ENCODE measurements at regions not wholly inside any gene's neighbourhood (a gene's known extent, or its start where the extent isn't known, plus 50 kb on each side); places are given as distances from the start of the nearest gene placed in this dataset.

DNA sequence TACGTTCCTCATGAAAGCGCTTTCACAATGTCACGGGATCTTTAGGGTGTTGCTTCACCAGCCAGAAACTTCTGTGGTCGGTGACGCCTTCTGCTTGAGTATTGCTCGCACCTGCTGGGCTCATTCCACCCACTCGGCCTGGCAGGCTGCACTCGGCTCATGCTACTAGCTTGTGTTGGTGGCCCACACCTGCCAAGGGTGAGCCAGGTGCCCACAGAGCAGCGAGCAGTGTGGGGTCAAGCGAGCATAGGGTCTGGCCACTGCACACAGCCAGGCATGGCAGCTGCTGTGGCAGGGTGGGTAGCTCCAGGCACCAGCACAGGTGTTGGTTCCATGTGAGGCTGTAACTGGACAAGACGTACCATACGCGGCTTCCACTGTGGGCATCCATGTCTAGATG, 202.9 kb upstream of the CADM2 start:
- Histone ChIP-seq H3K36me3 (no peaks in the 10 kb centered on the region), H3K4me3 (no peak overlapping the region), H3K27me3 (no peaks in the 10 kb centered on the region), H3K9me3 (no peaks in the 10 kb centered on the region)
- DNase-seq: no peak

DNA sequence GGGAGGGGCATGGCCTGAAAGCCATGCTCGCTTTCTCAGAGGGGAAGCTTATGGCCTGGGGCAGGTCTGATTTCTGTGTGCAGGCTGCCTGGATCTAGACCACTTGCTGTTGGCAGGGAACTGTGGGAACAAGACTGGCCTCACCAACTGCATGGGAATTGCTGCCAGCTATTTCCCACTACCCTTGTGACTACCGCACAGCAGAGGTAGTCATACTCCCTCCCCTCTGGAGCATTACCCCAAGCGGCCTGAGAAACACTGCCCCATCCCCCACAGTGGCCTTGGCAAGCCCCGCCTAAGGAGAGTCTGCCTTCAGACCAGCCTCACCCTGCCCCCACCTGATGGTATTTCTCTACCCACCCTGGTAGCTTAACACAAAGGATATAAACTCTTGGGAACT, 199.4 kb upstream of the CADM2 start:
- no peak for DNase-seq
- Histone ChIP-seq H3K36me3 (no peaks in the 10 kb centered on the region), H3K27me3 (no peaks in the 10 kb centered on the region), H3K9me3 (no peaks in the 10 kb centered on the region), H3K4me3 (no peak overlapping the region)

DNA sequence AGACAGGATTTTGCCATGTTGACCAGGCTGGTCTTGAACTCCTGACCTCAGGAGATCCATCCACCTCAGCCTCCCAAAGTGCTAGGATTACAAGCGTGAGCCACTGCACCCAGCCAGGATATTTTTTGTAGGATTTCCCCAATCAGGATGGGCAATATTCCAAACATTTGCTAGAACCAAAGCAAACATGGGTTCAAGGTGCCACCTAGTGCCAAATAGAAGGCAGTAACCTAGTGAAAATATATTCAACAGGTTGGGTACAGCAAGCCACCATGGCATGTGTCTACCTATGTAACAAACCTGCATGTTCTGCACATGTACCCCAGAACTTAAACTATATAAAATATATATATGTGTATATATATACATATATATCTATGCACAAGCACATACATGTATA, 185.9 kb upstream of the CADM2 start:
- H3K36me3 ChIP-seq: no peaks in the 10 kb centered on the region
- no peaks in the 10 kb centered on the region for H3K9me3 ChIP-seq
- no peaks in the 10 kb centered on the region for H3K27me3 ChIP-seq
- H3K4me3 ChIP-seq: no peak overlapping the region
- DNase-seq: no peak

DNA sequence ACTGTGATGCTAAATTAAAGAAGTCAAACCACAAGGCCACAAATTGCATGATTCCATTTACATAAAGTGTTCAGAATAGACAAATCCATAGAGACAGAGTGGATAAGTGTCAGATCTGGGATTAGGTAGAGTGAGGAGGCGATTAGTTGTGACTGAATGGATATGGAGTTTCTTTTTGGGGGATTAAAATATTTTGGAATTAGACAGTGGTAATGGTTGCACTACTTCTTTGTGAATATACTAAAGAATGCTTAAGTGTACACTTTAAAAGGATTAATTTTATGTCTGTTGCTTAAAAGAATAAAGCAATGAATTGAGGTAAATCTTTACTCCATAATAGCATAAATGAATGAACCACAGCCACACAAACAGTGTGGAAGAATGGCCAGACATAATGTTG, 175.5 kb upstream of the CADM2 start:
- H3K4me3 ChIP-seq: no peak overlapping the region
- DNase-seq: no peak
- no peaks in the 10 kb centered on the region for H3K36me3 ChIP-seq
- H3K9me3 ChIP-seq: no peaks in the 10 kb centered on the region
- H3K27me3 ChIP-seq: no peaks in the 10 kb centered on the region

DNA sequence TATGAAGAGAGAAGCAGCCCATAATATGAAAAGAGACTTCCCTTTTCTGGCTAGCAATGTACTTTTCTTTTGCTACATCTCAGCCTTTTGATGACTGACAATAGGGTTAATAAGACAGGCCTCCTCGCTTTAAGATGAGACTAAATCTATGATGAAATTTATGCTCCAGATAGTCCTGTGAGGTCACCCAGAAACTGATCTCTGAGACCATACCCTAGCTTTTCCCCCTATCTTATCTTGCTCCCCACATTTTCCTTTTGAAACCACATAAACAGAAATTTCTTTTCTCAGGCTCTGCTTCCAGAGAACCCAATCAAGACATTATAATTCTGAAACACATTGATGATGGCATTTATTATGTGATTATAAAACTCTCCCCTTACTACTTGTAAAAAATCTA, 168.8 kb upstream of the CADM2 start:
- Histone ChIP-seq H3K36me3 (no peaks in the 10 kb centered on the region), H3K9me3 (no peaks in the 10 kb centered on the region), H3K4me3 (no peak overlapping the region), H3K27me3 (no peaks in the 10 kb centered on the region)
- no peak for DNase-seq

DNA sequence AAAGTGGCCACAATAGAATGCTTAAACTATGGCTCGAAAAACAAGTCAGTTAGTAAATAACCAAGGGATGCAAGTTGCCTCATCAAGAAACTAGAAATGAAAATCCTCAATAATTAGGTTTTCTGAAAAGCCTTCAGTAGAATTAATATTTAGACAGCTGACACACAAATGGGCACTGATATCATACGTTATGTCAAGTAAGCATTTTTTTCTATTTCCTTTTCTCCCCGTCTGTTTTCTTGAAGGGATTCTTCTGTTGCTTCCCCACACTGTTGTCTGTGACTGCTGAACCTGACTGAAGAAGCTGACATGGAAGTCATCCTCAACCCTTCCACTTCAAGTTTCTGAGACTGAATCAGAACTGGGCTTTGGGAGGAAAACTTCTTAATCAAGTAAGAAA, 151.8 kb upstream of the CADM2 start:
- Histone ChIP-seq H3K4me3 (no peak overlapping the region), H3K27me3 (no peaks in the 10 kb centered on the region), H3K36me3 (no peaks in the 10 kb centered on the region), H3K9me3 (no peaks in the 10 kb centered on the region)
- no peak for DNase-seq

DNA sequence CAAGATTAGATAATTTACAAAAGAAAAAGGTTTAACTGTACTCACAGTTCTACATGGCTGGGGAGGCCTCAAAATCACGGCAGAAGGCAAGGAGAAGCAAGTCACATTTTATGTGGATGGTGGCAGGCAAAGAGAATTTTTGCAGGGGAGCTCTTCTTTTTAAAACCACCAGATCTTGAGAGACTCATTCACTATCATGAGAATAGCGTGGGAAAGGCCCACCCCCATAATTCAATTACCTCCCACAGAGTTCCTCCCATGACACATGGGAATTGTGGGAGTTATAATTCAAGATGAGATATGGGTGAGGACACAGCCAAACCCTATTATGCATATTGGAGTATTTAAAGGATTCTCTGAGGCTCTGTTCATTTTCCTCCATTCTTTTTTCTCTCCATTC, 138.7 kb upstream of the CADM2 start:
- H3K27me3 ChIP-seq: no peaks in the 10 kb centered on the region
- no peaks in the 10 kb centered on the region for H3K9me3 ChIP-seq
- no peak overlapping the region for H3K4me3 ChIP-seq
- H3K36me3 ChIP-seq: no peaks in the 10 kb centered on the region
- no peak for DNase-seq

DNA sequence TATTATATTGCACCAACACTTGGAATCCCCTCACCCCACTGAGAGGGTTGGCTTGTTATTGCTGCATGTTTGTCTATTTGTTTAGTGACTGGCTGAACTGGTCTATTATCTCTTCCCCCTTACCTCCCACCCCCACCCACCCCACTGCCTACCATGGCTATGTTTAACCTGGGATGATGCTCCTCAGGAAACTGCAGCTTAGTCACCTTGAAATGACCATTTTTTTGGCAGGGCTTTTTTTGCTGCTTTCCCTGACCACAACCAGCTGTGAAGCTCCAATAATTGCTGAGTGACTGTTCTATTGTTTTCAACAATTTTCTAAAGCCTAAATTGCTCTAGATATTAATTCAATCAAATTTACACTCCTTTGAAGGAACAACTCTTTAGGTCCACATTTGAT, 137.9 kb upstream of the CADM2 start:
- Histone ChIP-seq H3K4me3 (no peak overlapping the region), H3K27me3 (no peaks in the 10 kb centered on the region), H3K36me3 (no peaks in the 10 kb centered on the region), H3K9me3 (no peaks in the 10 kb centered on the region)
- DNase-seq: no peak

DNA sequence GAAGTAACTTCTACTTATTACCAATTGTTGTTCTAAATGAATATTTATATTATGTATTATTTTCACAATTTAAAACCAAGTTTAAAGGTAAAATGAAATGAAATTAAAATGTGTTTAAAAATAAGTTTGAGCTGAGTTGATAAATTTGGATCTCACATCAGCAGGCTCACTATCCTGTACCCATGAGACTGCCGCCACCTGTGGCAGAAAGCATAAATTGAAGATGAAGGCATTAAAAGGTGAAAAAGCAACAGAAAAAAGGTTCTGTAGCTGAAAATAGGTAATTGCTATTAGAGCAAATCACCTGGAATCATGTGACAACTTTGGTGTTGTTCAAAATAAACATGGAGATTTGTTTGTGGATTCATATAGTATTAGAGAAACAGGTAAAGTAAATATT, 133.0 kb upstream of the CADM2 start:
- DNase-seq: no peak
- Histone ChIP-seq H3K36me3 (no peaks in the 10 kb centered on the region), H3K4me3 (no peak overlapping the region), H3K27me3 (no peaks in the 10 kb centered on the region), H3K9me3 (no peaks in the 10 kb centered on the region)

DNA sequence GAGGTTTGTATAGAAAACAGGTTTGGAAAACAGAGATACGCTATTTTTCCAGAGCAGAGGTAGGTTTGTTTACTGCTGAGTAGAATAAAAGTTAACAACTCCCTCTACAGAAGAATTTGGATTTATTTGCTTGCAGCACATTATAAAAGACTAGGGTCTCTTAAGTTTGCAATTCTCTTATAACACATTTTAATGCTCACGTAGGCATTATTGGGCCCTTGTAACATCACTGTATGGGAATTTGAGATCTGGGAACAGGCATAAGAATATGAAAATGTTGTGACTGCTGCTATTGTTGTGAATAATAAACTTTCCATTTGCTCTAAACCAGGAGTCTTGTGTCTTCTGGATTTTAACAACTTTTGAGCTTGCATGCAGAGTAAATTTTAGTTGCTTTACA, 128.3 kb upstream of the CADM2 start:
- Histone ChIP-seq H3K9me3 (no peaks in the 10 kb centered on the region), H3K27me3 (no peaks in the 10 kb centered on the region), H3K4me3 (no peak overlapping the region), H3K36me3 (no peaks in the 10 kb centered on the region)
- DNase-seq: no peak

DNA sequence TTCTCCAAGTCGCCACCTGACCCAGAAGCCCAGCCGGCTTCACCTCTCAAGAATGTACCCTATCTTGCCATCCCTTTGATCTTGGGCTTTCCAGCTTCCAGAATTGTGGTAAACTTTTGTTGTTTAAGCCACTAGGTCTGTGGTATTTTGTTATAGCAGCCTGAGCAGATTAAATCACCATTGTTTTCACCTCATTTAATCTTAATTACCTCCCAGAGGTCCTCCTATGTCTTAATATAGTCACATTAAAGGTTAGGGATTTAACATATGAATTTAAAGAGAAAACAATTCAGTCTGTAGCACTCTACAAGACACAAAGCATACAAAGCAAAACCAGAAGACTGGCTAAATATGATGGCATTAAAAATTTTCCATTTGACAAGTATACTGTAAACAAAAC, 123.4 kb upstream of the CADM2 start:
- H3K27me3 ChIP-seq: no peaks in the 10 kb centered on the region
- H3K9me3 ChIP-seq: no peaks in the 10 kb centered on the region
- no peak overlapping the region for H3K4me3 ChIP-seq
- no peak for DNase-seq
- no peaks in the 10 kb centered on the region for H3K36me3 ChIP-seq

DNA sequence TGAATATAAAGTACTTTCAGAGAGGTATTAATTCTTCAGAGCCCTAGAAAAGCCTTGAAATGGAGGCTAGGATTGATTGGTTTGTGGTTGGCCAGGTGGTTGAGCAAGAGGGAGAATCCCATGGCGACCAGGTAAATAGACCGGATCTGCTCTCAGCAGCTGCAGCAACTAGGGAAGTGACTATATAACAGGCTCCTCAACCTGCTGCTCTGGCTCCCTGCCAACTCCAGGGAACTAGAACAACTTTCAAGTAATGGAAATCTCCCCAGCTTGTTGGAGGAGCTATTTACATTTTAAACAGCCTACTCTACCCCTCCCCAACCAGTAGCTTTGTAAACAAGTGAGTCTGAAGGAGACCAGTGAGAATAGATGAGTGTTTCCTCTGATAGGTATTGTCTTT, 121.8 kb upstream of the CADM2 start:
- H3K36me3 ChIP-seq: no peaks in the 10 kb centered on the region
- DNase-seq: no peak
- no peaks in the 10 kb centered on the region for H3K27me3 ChIP-seq
- no peaks in the 10 kb centered on the region for H3K9me3 ChIP-seq
- no peak overlapping the region for H3K4me3 ChIP-seq

DNA sequence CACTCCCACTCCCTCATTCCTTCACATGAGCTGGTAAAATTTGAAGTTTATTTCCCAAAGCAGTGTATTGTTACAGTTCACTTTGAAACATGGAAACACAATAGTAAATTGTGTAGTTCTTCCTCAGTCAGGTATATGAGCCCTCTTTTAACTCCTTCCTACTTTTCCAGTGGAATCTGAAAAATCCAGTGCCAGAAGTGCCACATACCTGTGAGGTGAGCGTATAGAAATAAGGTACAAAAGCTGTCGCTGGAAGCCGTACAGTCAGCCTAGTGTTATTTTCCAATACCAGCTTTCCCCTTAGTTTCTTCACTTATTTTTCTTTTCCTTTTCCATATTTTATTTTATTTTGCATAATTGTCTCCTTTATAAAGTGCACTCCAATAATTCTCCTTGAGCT, 81.7 kb upstream of the CADM2 start:
- no peaks in the 10 kb centered on the region for H3K36me3 ChIP-seq
- H3K4me3 ChIP-seq: no peak overlapping the region
- no peaks in the 10 kb centered on the region for H3K27me3 ChIP-seq
- no peaks in the 10 kb centered on the region for H3K9me3 ChIP-seq
- no peak for DNase-seq

DNA sequence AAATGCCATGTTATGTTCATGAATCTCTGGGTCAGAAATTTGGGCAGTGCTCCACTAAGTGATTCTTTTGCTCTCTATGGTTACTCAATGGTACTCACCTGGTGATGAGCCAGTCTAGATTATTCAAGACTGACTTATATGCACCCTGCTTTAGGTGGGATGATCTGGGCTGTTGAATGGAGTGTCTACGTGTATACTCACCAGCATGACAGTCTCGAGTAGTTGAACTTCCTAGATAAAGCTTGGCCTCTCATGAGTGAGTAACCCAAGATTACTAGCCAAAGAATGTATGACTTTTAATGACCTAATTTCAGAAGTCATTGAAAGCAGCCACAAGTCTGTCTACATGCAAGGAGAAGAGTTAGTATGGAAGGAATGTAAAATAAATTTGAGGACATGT, 77.5 kb upstream of the CADM2 start:
- Histone ChIP-seq H3K36me3 (no peaks in the 10 kb centered on the region), H3K9me3 (no peaks in the 10 kb centered on the region), H3K4me3 (no peak overlapping the region), H3K27me3 (no peaks in the 10 kb centered on the region)
- no peak for DNase-seq

DNA sequence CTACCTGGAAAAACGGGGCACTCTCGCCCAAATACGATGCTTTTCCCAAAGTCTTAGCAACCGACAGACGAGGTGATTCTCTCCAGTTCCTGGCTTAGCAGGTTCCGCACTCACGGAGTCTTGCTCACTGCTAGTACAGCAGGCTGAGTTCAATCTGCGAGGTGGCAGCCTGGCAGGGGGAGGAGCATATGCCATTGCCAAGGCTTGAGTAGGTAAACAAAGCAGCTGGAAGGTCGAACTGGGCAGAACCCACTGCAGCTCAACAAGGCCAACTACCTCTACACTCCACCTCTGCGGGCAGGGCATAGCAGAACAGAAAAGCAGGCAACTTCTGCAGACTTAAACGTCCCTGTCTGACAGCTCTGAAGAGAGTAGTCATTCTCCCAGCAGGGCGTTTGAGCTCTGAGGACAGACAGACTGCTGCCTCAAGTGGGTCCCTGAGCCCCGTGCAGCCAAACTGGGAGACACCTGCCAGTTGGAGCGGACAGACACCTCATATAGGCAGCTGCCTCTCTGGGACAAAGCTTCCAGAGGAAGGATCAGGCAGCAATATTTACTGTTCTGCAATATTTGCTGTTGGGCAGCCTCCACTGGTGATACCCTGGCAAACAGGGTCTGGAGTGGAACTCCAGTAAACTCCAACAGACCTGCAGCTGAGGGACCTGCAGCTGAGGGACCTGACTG, 73.4 kb upstream of the CADM2 start:
- Histone ChIP-seq H3K27me3 (no peaks in the 10 kb centered on the region), H3K9me3 (no peaks in the 10 kb centered on the region), H3K4me3 (no peak overlapping the region), H3K36me3 (no peaks in the 10 kb centered on the region)
- no peak for DNase-seq

DNA sequence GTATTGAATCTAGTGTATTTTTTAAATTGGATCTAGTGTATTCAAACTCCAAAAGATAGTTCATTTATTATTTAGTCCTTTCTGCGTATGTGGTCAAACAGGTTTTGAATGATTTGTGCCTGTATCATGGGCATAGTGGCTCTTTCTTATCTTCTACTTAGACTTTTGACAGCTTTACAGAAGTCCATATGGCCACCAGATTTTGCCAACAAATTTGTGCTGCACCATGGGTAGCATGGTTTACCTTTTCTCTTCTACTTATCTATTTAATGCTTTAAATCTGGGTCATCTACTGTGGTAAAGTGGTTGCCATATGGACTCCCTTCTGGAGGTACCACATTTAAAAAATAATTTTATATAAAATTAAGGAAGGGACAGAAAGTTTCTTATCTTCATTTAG, 66.9 kb upstream of the CADM2 start:
- H3K36me3 ChIP-seq: no peaks in the 10 kb centered on the region
- no peaks in the 10 kb centered on the region for H3K9me3 ChIP-seq
- DNase-seq: no peak
- no peaks in the 10 kb centered on the region for H3K27me3 ChIP-seq
- no peak overlapping the region for H3K4me3 ChIP-seq

DNA sequence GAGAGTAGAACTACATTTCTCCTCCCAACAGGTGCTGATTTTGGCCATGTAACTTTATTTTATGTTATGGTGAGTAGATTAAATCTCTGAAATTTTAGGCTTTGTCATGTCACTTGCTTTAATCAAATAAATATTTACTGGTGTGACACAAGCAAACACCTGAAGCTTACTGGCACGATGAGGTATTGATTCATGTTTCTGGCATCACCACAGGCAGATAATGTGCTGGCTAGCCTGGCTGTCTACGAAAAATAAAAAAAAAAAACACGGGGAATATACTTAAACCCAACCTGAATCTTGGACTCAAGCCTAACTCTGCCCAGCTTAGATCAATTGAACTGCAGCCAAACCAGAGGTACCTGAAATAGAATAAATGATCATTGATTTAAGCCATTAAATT, 65.6 kb upstream of the CADM2 start:
- Histone ChIP-seq H3K4me3 (no peak overlapping the region), H3K9me3 (no peaks in the 10 kb centered on the region), H3K27me3 (no peaks in the 10 kb centered on the region), H3K36me3 (no peaks in the 10 kb centered on the region)
- no peak for DNase-seq

DNA sequence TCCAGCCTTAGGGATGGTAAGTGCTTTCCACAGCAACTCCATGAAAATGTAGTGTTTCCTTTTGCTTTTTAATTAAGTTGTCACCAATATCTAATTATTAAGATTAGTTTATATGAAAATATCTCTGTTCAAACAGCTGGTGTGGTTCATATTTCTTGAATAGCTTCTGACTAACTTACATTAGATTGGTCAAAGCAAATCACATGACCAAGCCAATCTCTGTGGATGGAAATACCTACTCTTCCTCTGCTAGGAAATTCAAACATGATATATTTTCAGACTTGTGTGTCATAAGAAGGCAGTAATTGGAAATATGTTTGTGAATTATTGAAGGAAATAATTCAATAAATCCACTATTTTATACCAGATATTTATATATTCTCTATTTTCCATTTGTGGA, 54.6 kb upstream of the CADM2 start:
- no peak for DNase-seq

More for the DNA sequence above, 54.6 kb upstream of the CADM2 start:
- Histone ChIP-seq H3K4me3 (no peak overlapping the region), H3K9me3 (no peaks in the 10 kb centered on the region), H3K36me3 (no peaks in the 10 kb centered on the region), H3K27me3 (no peaks in the 10 kb centered on the region)

Measured in MG63 (cell line).